Subcutaneous abdominal adipose tissue (tissue), 5 donors: ENCODE measurements at regions not wholly inside any gene's neighbourhood (a gene's known extent, or its start where the extent isn't known, plus 50 kb on each side); places are given as distances from the start of the nearest gene placed in this dataset.

Experiments used
- H3K27ac ChIP-seq: one replicate; pipeline ENCODE4 v1.7.0; 2013; ENCODE audit warnings: low read depth, mild to moderate bottlenecking, inconsistent platforms, low read length, moderate library complexity
- H3K27me3 ChIP-seq, 5 donors: one replicate each; pipeline ENCODE4 v1.7.0; 2013; ENCODE audit warnings: low read length in 5 of 5, inconsistent platforms in 1 of 5; ENCODE audit not compliant: control insufficient read depth in 5 of 5, insufficient read depth in 4 of 5
- H3K36me3 ChIP-seq, 5 donors: one replicate each; pipeline ENCODE4 v1.7.0; 2013; ENCODE audit warnings: low read length in 5 of 5; ENCODE audit not compliant: control insufficient read depth in 5 of 5, insufficient read depth in 5 of 5
- H3K4me1 ChIP-seq, 5 donors: one replicate each; pipeline ENCODE4 v1.7.0; 2013; ENCODE audit warnings: low read length in 5 of 5, mild to moderate bottlenecking in 3 of 5, moderate library complexity in 1 of 5; ENCODE audit not compliant: control insufficient read depth in 5 of 5, insufficient read depth in 5 of 5
- H3K4me3 ChIP-seq, 5 donors: one replicate each; pipeline ENCODE4 v1.7.0; 2013; ENCODE audit warnings: low read length in 5 of 5, low read depth in 1 of 5
- H3K9ac ChIP-seq, 5 donors: one replicate each; pipeline ENCODE4 v1.7.0; 2013; ENCODE audit warnings: low read length in 5 of 5, mild to moderate bottlenecking in 4 of 5, moderate library complexity in 3 of 5
- H3K9me3 ChIP-seq, 5 donors: one replicate each; pipeline ENCODE4 v1.7.0; 2013; ENCODE audit warnings: low read length in 5 of 5; ENCODE audit not compliant: control insufficient read depth in 5 of 5
- donor health status: healthy.
- donor health status: healthy.
- donor health status: healthy.
- donor health status: healthy.
- donor health status: healthy.

GRCh38 chr1:90591970-90592356 lies 125.1 kb downstream of the BARHL2 start:
- Histone ChIP-seq H3K4me1 (no peaks in the 10 kb centered on the region), H3K36me3 (no peaks in the 10 kb centered on the region), H3K27me3 (peaks cover 0 to 5% (median 0%) of the 10 kb centered on the region in 5 donors), H3K9me3 (peaks cover 7 to 18% (median 16%) of the 10 kb centered on the region in 5 donors), H3K4me3 (no peak overlapping the region), H3K9ac (no peak overlapping the region), H3K27ac (no peak overlapping the region)

- no peaks in the 10 kb centered on the region for H3K36me3 ChIP-seq
- H3K27ac ChIP-seq: no peak overlapping the region
- no peak overlapping the region for H3K4me3 ChIP-seq
- no peak overlapping the region for H3K9ac ChIP-seq
- peaks cover 7 to 17% (median 12%) of the 10 kb centered on the region in 5 donors for H3K9me3 ChIP-seq
- peaks cover 0 to 5% (median 0%) of the 10 kb centered on the region in 5 donors for H3K27me3 ChIP-seq
- no peaks in the 10 kb centered on the region for H3K4me1 ChIP-seq
Observed at GRCh38 chr1:90591355-90591969, 125.6 kb downstream of the BARHL2 start.

GRCh38 chr1:90580176-90580575 lies 136.9 kb downstream of the BARHL2 start:
- Histone ChIP-seq H3K27me3 (peaks cover 0 to 4% (median 0%) of the 10 kb centered on the region in 5 donors), H3K4me1 (no peaks in the 10 kb centered on the region)

GRCh38 chr1:90579212-90579802 lies 137.8 kb downstream of the BARHL2 start:
- no peak overlapping the region for H3K27ac ChIP-seq
- H3K4me3 ChIP-seq: no peak overlapping the region
- H3K9me3 ChIP-seq: peaks cover 0 to 5% (median 0%) of the 10 kb centered on the region in 5 donors
- no peaks in the 10 kb centered on the region for H3K36me3 ChIP-seq
- H3K9ac ChIP-seq: no peak overlapping the region
- H3K27me3 ChIP-seq: peaks cover 0 to 4% (median 0%) of the 10 kb centered on the region in 5 donors
- no peaks in the 10 kb centered on the region for H3K4me1 ChIP-seq

More at GRCh38 chr1:90580176-90580575, 136.9 kb downstream of the BARHL2 start:
- no peaks in the 10 kb centered on the region for H3K9me3 ChIP-seq
- H3K4me3 ChIP-seq: no peak overlapping the region
- H3K9ac ChIP-seq: no peak overlapping the region
- no peaks in the 10 kb centered on the region for H3K36me3 ChIP-seq
- H3K27ac ChIP-seq: no peak overlapping the region

GRCh38 chr1:90574692-90575370 lies 142.3 kb downstream of the BARHL2 start:
- no peak overlapping the region for H3K27ac ChIP-seq

GRCh38 chr1:90573736-90574135 lies 143.4 kb downstream of the BARHL2 start:
- H3K27ac ChIP-seq: no peak overlapping the region

More at GRCh38 chr1:90574692-90575370, 142.3 kb downstream of the BARHL2 start:
- Histone ChIP-seq H3K9me3 (peaks cover 0 to 5% (median 0%) of the 10 kb centered on the region in 5 donors), H3K9ac (no peak overlapping the region), H3K27me3 (peaks cover 0 to 4% (median 0%) of the 10 kb centered on the region in 5 donors), H3K4me1 (no peaks in the 10 kb centered on the region), H3K4me3 (no peak overlapping the region), H3K36me3 (no peaks in the 10 kb centered on the region)

GRCh38 chr1:90572446-90572845 lies 144.7 kb downstream of the BARHL2 start:
- H3K27ac ChIP-seq: no peak overlapping the region
- H3K9me3 ChIP-seq: peaks cover 0 to 5% (median 0%) of the 10 kb centered on the region in 5 donors
- no peaks in the 10 kb centered on the region for H3K4me1 ChIP-seq
- H3K27me3 ChIP-seq: no peaks in the 10 kb centered on the region
- no peaks in the 10 kb centered on the region for H3K36me3 ChIP-seq
- H3K4me3 ChIP-seq: no peak overlapping the region
- H3K9ac ChIP-seq: no peak overlapping the region

More at GRCh38 chr1:90573736-90574135, 143.4 kb downstream of the BARHL2 start:
- Histone ChIP-seq H3K4me3 (no peak overlapping the region), H3K36me3 (no peaks in the 10 kb centered on the region), H3K4me1 (no peaks in the 10 kb centered on the region), H3K9me3 (peaks cover 0 to 5% (median 0%) of the 10 kb centered on the region in 5 donors), H3K27me3 (peaks cover 0 to under 1% (median 0%) of the 10 kb centered on the region in 5 donors), H3K9ac (no peak overlapping the region)

- Histone ChIP-seq H3K9ac (no peak overlapping the region), H3K4me3 (no peak overlapping the region), H3K27ac (no peak overlapping the region), H3K4me1 (no peaks in the 10 kb centered on the region), H3K36me3 (no peaks in the 10 kb centered on the region), H3K9me3 (no peaks in the 10 kb centered on the region), H3K27me3 (no peaks in the 10 kb centered on the region)
Observed at GRCh38 chr1:90568436-90568835, 148.7 kb downstream of the BARHL2 start.

GRCh38 chr1:90564164-90564563 lies 152.9 kb downstream of the BARHL2 start:
- Histone ChIP-seq H3K9me3 (no peaks in the 10 kb centered on the region), H3K36me3 (no peaks in the 10 kb centered on the region), H3K27me3 (no peaks in the 10 kb centered on the region)

GRCh38 chr1:90562892-90563291 lies 154.2 kb downstream of the BARHL2 start:
- Histone ChIP-seq H3K27ac (no peak overlapping the region), H3K4me1 (no peaks in the 10 kb centered on the region), H3K36me3 (no peaks in the 10 kb centered on the region), H3K4me3 (no peak overlapping the region), H3K9ac (no peak overlapping the region), H3K9me3 (no peaks in the 10 kb centered on the region), H3K27me3 (peaks cover 0 to 2% (median 0%) of the 10 kb centered on the region in 5 donors)

More at GRCh38 chr1:90564164-90564563, 152.9 kb downstream of the BARHL2 start:
- Histone ChIP-seq H3K9ac (no peak overlapping the region), H3K4me3 (no peak overlapping the region), H3K4me1 (no peaks in the 10 kb centered on the region), H3K27ac (no peak overlapping the region)
